Kidney tubule cell (primary cell): ENCODE measurements at regions not wholly inside any gene's neighbourhood (a gene's known extent, or its start where the extent isn't known, plus 50 kb on each side); places are given as distances from the start of the nearest gene placed in this dataset.

Experiments
- DNase-seq: peaks from one replicate; pipeline ENCODE4 v3.0.0-alpha.2; 2018; ENCODE audit warnings: low spot score

GRCh38 chr1:8267307-8267706 is 50.6 kb upstream of the SLC45A1 start:
- DNase-seq, result no peak

GRCh38 chr1:8266436-8267165 is 51.3 kb upstream of the SLC45A1 start:
- DNase-seq, result peak; percentile 58

DNA sequence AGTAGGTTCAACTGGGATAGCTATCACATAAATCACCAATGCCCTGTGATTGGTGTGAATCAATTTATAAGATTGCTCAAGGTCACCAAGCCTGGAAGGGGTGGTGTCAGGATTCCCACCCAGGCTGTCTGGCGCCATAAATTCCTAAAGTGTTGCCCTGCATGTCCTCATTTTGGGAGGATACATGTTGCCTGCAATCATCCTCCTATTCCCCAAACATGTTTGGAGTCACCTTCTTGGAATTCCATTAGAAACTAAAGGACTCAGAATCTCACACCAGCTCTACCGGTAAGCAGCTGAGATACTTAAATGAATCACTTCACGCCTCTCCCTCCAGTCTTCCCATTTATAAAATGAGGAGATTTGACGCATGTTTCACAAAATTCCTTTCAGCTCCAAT is 54.1 kb upstream of the SLC45A1 start:
- DNase-seq, result peak; percentile 16

DNA sequence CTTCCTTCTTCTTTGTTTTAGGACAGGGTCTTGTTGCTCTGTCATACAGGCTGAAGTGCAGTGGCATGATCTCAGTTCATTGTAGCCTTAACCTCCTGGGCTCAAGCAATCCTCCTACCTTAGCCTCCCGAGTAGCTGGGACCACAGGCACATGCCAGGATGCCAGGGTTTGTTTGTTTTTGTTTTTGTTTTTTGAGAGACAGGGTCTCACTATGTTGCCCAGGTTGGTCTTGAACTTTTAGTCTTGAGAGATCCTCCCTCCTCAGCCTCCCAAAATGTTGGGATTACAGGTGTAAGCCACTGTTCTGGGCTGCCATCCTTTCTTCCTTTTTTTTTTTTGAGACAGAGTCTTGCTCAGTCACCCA is 56.5 kb upstream of the SLC45A1 start:
- DNase-seq, result no peak

- peak; percentile 54 for DNase-seq
These were observed 58.2 kb upstream of the SLC45A1 start for GRCh38 chr1:8259498-8260290.

DNA sequence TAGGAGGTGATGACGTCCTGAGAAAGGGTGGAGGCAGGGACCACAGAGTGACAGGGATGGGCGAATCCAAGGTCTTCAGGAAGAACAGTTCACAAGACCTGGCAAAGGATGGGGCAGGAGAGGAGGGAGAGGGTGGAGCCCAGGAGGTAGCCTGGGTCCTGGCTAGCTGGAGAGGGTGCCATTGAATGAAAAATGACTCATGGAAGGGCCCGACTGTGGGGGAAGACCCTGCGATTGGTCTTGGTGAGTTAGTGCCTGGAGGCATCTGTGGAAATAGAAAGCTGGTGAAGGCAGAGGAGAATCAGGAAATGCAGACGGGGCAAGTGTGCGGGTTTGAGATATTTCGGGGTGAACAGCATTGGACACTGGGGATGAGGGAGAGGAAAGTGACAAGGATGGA is 60.3 kb upstream of the SLC45A1 start:
- DNase-seq, result peak; percentile 50

DNA sequence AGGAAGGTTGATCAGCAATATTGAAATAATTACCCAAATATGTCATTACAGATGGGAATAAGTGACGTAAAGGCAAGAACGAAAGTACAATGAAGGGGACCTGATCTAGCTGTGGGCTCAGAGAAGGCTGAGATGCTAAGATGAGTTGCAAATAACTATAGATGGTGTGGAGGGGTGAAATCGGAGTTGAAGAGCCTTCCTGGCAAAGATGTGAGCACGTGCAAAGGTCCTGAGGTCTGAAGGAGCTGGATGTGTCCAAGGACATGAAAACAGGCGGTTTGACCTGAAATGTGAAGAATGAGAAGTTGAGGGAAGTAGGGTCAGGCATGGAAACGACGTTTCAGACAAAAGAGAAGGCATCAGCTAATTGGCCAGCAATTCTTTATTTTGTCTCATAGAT is 61.6 kb upstream of the SLC45A1 start:
- no peak for DNase-seq

GRCh38 chr1:8255712-8256111 is 62.2 kb upstream of the SLC45A1 start:
- no peak for DNase-seq

GRCh38 chr1:8252266-8252951 is 65.5 kb upstream of the SLC45A1 start:
- no peak for DNase-seq

GRCh38 chr1:8251635-8252034 is 66.3 kb upstream of the SLC45A1 start:
- no peak for DNase-seq

- DNase-seq, result no peak
These were observed 68.1 kb upstream of the SLC45A1 start for GRCh38 chr1:8249838-8250237.

DNA sequence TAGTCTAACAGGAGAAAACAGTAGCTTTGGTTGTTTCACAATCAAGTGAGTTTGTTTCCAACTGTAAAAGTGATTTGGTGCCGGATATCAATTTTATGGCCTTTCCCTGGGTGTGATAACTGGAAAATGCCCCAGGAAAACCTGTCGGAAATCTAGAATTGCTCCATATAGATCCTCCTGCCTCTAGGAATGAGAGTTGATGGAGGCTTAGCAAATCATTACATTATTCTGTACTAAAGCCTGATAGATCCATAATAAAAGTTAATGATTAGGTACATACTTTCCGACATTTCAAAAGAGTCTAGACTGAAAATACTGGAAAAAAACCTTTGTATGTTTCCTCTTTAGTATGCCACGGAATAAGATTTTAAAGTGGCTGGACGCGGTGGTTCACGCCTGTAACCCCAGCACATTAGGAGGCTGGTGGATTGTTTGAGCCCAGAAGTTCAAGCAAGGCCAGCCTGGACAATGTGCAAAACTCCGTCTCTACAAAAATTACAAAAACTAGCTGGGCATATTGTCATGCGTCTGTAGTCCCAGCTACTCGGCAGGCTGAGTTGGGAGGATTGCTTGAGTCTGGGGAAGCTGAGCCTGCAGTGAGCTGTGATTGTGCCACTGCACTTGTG is 70.0 kb upstream of the SLC45A1 start:
- DNase-seq, result no peak

- no peak for DNase-seq
These were observed 73.6 kb upstream of the SLC45A1 start for GRCh38 chr1:8244304-8244703.

- no peak for DNase-seq
These were observed 75.4 kb upstream of the SLC45A1 start for GRCh38 chr1:8242498-8242897.

- no peak for DNase-seq
These were observed 76.4 kb upstream of the SLC45A1 start for GRCh38 chr1:8241417-8242014.

DNA sequence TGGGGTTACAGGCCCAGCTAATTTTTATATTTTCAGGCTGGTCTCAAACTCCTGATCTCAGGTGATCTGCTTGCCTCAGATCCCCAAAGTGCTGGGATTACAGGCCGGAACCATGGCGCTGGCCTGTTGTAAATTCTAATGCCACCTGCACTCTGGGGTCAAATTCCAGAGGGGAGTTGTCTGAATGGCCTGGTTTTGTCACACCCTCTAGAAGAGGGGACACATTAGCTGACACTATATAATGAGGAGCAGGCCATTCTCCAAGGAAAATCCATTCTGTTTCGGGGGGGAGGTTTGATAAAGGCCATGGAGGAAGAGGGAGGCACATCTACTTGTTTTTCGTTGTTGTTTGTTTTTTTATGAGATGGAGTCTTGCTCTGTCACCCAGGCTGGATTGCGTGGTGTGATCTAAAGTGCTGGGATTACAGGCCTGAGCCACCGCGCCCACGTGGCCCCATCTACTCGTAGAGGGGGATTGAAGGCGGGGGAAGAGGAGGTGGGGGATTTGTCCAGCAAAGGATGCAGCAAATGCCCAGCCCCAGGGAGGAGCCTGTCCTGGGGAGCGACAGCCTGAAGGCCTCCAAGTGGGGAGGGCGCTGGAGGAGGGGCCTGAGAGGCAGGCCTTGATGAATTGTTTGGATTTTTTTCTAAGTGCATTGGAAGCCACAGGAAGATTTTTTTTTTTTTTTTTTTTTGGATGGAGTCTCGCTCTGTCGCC is 78.4 kb upstream of the SLC45A1 start:
- DNase-seq, result no peak

- DNase-seq, result no peak
These were observed 78.9 kb upstream of the SLC45A1 start for GRCh38 chr1:8239039-8239305.

GRCh38 chr1:8238141-8239038 is 79.5 kb upstream of the SLC45A1 start:
- peak; percentile 29 for DNase-seq

DNA sequence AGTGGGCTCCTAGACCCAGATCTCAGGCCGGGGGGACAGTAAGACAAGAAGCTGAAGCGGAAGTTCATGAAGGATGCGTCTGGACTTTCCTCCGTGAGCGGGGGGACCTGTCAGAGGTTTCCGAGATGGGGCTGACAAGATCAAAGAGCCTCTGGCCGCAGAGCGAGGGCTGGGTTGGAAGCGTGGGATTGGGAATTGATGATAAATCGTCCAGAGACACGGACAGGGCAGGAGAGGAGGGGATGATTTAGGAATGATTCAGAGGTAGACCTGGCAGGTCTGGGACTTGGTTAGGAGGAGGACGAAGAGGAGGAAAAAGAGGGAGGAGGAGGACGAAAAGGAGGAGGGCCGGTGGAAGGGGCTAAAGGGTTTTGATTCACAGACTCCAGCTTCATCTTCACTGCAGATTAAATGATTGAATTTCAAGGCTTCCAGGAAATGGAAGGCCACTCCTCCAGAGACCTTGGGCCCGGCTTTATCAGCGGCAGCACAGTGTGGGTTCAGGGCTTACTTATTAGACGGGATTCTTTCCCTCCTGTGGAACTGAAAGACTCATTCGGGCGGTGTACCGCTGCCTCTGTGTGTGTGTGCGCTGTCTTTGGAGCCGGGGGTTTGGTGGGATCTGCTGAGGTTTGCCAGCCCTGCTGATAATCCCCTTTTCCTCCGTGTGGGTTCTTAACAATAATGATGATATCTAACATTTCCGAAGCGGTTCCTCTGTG is 85.7 kb upstream of the SLC45A1 start:
- no peak for DNase-seq

DNA sequence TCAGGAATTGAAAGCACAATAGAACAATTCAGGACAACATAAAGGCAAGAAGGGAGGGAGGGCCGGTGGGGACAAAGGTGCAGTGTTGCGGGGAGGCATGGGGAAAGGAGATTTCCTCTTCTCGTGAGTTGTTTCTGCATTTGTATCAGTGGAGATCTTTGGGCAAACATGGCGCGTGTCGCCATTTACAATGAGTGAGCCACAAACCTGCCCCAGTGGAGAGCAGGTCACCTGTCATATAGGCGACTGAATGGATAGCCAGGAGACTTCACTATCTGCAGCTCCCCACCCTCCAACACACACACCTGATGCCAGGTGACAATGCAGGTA is 87.7 kb upstream of the SLC45A1 start:
- no peak for DNase-seq
